ENCODE measurements at regions not wholly inside any gene's neighbourhood (a gene's known extent, or its start where the extent isn't known, plus 50 kb on each side); places are given as distances from the start of the nearest gene placed in this dataset.

GRCh38 chr13:22161871-22162270, 491.0 kb downstream of the FGF9 start:
- intact Hi-C loops (cut with micrococcal nuclease): no loop called here

More at GRCh38 chr13:22161871-22162270, 491.0 kb downstream of the FGF9 start:
- H3K4me3 ChIP-seq (ENCODE audit: insufficient read depth, low read depth, low read length): no peak overlapping the region
- H3K4ac ChIP-seq (ENCODE audit: low read depth, low read length): no peak overlapping the region
- no peak overlapping the region for H3K14ac ChIP-seq (replicated peaks; ENCODE audit: low read depth, low read length)
- H2BK20ac ChIP-seq (ENCODE audit: low read depth, low read length): no peak overlapping the region
- WGBS, 2 experiments (ENCODE audit: extremely low coverage in 2 of 2, insufficient read length in 1 of 2): 78% methylated on average over 3 of the region's 3 CpGs; no CpG with 5 or more reads in 1 of the 2 experiments
- no peak overlapping the region for H2BK15ac ChIP-seq (ENCODE audit: low read depth, low read length)
- H4K20me1 ChIP-seq (ENCODE audit: insufficient read depth, low read length): no peaks in the 10 kb centered on the region
- H3K36me3 ChIP-seq (ENCODE audit: control insufficient read depth, insufficient read depth, low read length): no peaks in the 10 kb centered on the region
- H4K5ac ChIP-seq (ENCODE audit: low read depth, low read length): no peak overlapping the region
- POLR2A ChIA-PET (ENCODE audit: unreplicated experiment): no interaction called here
- DNase-seq (no peak), ATAC-seq (ENCODE audit: low read depth) (no peak)
- H2AFZ ChIP-seq (replicated peaks; ENCODE audit: low read length, poor library complexity): no peak overlapping the region
- H3K79me1 ChIP-seq (ENCODE audit: low read depth in 1 of 2, low read length in 2 of 2): no peaks in the 10 kb centered on the region
- TF ChIP-seq FOS (IDR thresholded peaks at IDR 0.05; ENCODE audit: low read depth, low read length) (no peak), USF2 (IDR thresholded peaks at IDR 0.05; ENCODE audit: low read depth, low read length) (no peak), MXI1 (IDR thresholded peaks at IDR 0.05; ENCODE audit: borderline replicate concordance, low read depth, low read length) (no peak), BHLHE40 (IDR thresholded peaks at IDR 0.05; ENCODE audit: low read depth, low read length) (no peak)
- dilution Hi-C loops (cut with HindIII; ENCODE audit: low sequenced_read_pairs, unreplicated experiment): no loop called here
- no TSS peak for BruUV-seq (replicated peaks)
- H3K9ac ChIP-seq (ENCODE audit: low read depth, low read length): no peak overlapping the region
- H3K9me1 ChIP-seq (ENCODE audit: insufficient read depth, low read length): no peaks in the 10 kb centered on the region
- no peak overlapping the region for H2AK9ac ChIP-seq (replicated peaks; ENCODE audit: low read depth, low read length, poor library complexity)
- H3K27me3 ChIP-seq (ENCODE audit: control insufficient read depth, insufficient read depth, low read length): no peaks in the 10 kb centered on the region
- in situ Hi-C loops (cut with MboI; ENCODE audit: low sequenced_read_pairs): no loop called here
- no peaks in the 10 kb centered on the region for H3K4me1 ChIP-seq (ENCODE audit: control insufficient read depth, insufficient read depth, low read length)
- no peaks in the 10 kb centered on the region for H3K9me3 ChIP-seq (ENCODE audit: control insufficient read depth, insufficient read depth, low read length)
- H2BK5ac ChIP-seq (ENCODE audit: low read depth, low read length, poor library complexity, severe bottlenecking): no peak overlapping the region
- H3K4me2 ChIP-seq (ENCODE audit: low read depth, low read length): no peak overlapping the region
- H3K23ac ChIP-seq (ENCODE audit: low read depth, low read length): no peak overlapping the region
- H3K18ac ChIP-seq (ENCODE audit: low read depth, low read length): no peak overlapping the region
- no peak overlapping the region for H2AK5ac ChIP-seq (ENCODE audit: low read depth, low read length)
- H4K91ac ChIP-seq (ENCODE audit: insufficient read depth, low read depth, low read length): no peak overlapping the region
- CTCF ChIA-PET: no interaction called here
- H3K27ac ChIP-seq (ENCODE audit: insufficient read depth, low read length): no peak overlapping the region
- no peak overlapping the region for H2BK120ac ChIP-seq (ENCODE audit: low read depth, low read length)
- H3K56ac ChIP-seq (ENCODE audit: extremely low read depth, insufficient read depth, low read length): no peak overlapping the region
- H4K8ac ChIP-seq (ENCODE audit: low read depth in 2 of 2, low read length in 2 of 2): no peak overlapping the region
